SKM-1 (cell line): ENCODE measurements at regions not wholly inside any gene's neighbourhood (a gene's known extent, or its start where the extent isn't known, plus 50 kb on each side); places are given as distances from the start of the nearest gene placed in this dataset.
A peak's percentile ranks its signal among the peaks of the same experiment; 100 is the strongest.

Source experiments
- DNase-seq: peaks from one replicate; lab custom pipeline; 2025; ENCODE audit not compliant: unreplicated experiment; lab: John Stamatoyannopoulos, UW

GRCh38 chr4:158010361-158010760 lies 162.5 kb downstream of the GASK1B start:
- DNase-seq, result no peak

DNA sequence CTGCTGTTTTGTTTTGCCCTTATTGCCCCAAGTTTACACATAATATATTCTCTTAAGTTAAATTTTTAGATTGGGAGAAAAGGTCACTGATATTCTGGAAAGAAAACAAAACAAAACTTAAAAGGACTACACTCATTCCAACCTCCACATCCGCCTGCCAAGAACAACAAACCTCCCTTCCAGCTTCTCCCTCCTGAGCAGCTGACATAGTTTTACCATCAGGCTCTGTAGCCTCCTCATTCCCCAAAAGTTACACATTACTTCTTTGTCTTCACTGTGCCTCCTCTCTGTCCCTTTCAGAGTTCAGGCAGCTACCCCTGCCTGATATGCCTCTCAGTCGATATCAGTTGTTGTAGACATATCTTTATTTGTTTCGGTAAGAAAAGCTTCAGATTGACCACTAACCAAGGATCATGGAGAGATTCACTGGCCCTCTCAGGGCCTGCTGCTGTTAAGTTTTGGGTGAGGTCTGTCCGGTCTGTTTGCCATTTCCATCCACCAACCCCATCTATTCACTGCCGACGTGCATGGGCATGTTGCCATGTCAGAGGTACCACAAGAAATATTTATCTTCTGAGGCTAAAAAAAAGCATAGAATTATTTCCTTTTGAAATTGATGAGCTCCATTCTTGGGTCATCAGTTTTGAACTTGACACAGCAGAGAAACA lies 164.1 kb downstream of the GASK1B start:
- no peak for DNase-seq

GRCh38 chr4:158007566-158007965 lies 165.3 kb downstream of the GASK1B start:
- no peak for DNase-seq

GRCh38 chr4:158006990-158007389 lies 165.8 kb downstream of the GASK1B start:
- DNase-seq, result no peak

DNA sequence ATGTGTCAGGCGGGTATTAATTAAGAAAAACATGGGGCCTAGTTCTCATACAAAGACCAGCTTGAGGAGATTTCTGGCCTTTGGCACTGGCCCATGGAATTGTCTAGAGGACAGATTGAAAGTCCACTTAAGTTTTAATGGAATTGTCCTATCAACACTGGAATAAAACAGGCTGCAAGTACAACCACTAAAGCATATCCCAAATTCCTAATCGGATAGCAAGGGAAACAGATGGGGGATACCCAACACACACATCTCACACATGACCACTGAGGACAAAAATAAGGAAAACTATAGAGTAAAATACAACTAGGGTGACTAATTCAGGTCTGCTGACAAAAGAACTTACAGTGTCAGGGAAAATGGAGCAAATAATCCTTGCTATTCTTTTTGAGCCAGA lies 167.8 kb downstream of the GASK1B start:
- no peak for DNase-seq

DNA sequence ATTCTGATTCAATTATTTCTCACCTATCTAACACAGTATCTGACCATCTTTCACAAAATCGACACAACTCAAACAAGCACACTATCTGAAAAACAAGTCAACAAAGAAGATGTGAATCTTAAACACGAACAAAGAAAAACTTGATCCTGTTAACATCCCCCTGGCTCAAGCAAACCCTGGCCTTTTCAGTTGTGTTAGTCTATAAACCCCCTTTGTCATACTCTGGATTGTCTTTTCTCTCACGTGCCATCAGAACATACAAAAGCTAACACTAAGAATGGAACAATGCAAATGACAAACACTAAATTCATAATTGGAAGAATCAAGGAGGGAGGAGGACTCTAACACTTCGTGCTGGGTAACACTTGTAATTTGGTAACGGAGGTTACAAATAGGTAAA lies 168.7 kb downstream of the GASK1B start:
- no peak for DNase-seq

GRCh38 chr4:158003212-158003611 lies 169.6 kb downstream of the GASK1B start:
- no peak for DNase-seq

GRCh38 chr4:158002173-158002572 lies 170.7 kb downstream of the GASK1B start:
- no peak for DNase-seq

GRCh38 chr4:158001756-158002155 lies 171.1 kb downstream of the GASK1B start:
- DNase-seq, result no peak

GRCh38 chr4:157999723-158000122 lies 173.1 kb downstream of the GASK1B start:
- DNase-seq, result no peak

DNA sequence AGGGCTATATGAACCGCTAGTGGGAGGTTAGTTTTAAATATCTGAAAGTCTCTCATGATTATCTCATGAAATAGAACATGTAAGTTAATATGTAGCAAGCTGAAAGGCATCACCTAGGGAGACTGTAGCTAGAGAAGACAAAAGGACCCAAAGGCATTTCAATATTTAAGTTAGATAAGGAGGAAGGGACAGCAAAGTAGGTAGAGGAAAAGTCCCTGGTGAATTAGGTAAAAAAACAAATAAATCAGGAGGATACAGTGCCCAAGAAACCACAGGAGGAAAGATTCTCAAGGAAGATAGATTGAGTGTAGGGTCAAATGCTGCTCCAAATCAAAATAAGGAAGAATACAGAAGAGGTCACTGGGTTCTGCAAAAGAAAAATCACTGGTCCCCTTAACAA lies 175.5 kb downstream of the GASK1B start:
- no peak for DNase-seq

- DNase-seq, result no peak
Measured at GRCh38 chr4:157996061-157997028, 176.5 kb downstream of the GASK1B start.

DNA sequence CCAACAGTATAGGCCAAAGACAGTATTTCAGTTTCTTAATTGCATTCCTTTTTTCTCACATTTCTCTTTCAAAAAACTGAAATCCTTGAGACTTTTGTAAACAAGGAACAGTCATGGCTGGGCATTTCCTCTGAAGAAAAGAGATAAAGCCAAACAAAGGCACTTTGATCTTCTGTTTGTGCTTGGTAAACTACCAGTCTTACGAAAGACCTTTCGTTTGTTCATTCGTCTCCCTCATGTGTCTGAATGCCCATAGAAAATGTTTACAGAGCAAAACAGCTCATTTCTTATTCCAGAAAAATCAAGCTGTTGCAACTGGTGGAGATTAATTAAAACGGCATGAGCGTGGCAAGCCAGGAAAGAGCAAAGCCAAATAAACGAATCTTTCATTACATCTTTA lies 178.0 kb downstream of the GASK1B start:
- no peak for DNase-seq

DNA sequence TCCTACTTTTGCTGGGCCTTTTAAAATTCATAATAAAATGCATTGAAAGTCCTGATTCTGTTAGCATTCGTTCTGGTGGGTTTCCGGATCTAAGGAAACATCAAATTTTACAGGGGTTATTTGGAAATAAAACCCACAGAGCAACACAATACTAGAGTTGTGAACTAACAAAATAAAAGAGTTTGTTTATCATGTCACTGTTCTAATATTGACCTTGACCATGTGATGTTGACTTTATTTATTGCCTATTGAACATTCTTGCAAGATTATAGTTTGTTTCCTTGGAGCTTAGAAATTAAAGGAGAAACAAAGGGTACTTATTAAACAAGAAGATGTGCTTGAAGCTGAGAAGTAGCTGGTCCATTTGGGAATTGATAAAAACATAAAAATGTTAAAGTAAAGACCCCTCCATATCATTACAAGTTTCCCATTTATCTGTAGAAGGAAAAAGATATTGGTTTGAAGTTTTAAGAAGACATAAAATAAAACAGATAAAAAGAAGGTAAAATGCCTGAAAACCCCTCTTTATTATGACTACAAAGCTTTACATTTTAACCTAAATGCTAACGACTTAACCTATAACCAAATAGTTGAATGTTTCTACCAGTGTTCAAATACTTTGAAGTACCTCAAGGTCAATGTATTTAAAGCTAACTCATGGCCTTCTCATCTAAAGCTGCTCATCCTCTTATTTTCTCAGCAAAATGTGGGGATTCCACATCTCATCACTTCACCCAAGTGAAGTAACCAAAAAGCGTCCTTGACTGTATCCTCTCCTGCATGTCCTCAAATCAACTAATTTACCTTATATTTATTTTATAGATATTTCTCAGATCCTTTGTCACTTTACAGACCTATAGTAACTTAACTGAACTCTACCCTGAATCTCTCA lies 179.6 kb downstream of the GASK1B start:
- no peak for DNase-seq

DNA sequence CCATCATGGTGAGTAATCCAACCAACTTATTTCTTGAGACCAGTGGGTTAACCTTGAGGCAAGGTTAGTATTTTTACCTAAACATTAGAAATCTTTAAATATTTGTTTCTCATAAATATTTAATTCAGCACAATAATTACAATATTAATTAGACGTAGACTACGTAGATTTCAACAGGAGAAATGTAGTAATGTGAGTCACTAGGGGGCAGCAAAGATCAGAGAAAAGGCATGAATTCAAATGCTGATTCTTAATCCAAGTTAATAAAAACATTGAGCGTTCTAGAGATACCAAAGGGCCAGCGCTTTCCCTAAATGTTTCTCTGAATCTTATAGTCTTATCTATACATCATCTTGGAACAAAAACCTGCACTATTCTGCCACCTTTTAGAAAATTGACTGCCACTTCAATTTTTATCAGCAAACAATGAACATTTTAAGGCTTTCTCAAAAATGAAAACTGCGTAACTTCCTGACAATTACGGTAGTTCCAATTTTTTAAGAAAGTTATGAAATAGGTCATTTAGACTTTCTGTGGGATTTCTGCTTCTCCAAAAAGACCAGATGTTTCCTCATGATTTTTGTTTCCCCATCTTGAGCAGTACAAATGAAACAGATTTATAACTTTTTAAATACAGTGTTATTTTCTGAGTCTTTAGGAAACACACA lies 180.7 kb downstream of the GASK1B start:
- DNase-seq, result peak; percentile 81

GRCh38 chr4:157988641-157989040 lies 184.2 kb downstream of the GASK1B start:
- DNase-seq, result no peak

- no peak for DNase-seq
Measured at GRCh38 chr4:157984285-157984911, 188.4 kb downstream of the GASK1B start.

GRCh38 chr4:157983300-157983699 lies 189.5 kb downstream of the GASK1B start:
- no peak for DNase-seq

- DNase-seq, result no peak
Measured at GRCh38 chr4:157980158-157980557, 192.7 kb downstream of the GASK1B start.

GRCh38 chr4:157978680-157979361 lies 194.0 kb downstream of the GASK1B start:
- peak; percentile 20 for DNase-seq
